ENCODE measurements at regions not wholly inside any gene's neighbourhood (a gene's known extent, or its start where the extent isn't known, plus 50 kb on each side); places are given as distances from the start of the nearest gene placed in this dataset.
"Not testable (repeated sequence)": the region's sequence is repeated elsewhere in the genome, so short reads cannot be mapped to it uniquely, and the experiment has no call there.

- ChIA-PET CTCF (interaction anchor here (1.1 to 2.0 kb wide), 4 partner anchors 10 to 443 kb away, joined by 3 to 7 read pairs (median 4); no protein-coding TSS in a partner anchor), POLR2A (no interaction called here)
- TF ChIP-seq CTCF (IDR thresholded peaks at IDR 0.05; ENCODE audit: control extremely low read depth, extremely low read depth, low read depth, missing control alignments), result no peak
- no peak for DNase-seq (ENCODE audit: extremely low spot score)
Measured at GRCh38 chr1:118564961-118565703, 380.1 kb upstream of the SPAG17 start.

DNA sequence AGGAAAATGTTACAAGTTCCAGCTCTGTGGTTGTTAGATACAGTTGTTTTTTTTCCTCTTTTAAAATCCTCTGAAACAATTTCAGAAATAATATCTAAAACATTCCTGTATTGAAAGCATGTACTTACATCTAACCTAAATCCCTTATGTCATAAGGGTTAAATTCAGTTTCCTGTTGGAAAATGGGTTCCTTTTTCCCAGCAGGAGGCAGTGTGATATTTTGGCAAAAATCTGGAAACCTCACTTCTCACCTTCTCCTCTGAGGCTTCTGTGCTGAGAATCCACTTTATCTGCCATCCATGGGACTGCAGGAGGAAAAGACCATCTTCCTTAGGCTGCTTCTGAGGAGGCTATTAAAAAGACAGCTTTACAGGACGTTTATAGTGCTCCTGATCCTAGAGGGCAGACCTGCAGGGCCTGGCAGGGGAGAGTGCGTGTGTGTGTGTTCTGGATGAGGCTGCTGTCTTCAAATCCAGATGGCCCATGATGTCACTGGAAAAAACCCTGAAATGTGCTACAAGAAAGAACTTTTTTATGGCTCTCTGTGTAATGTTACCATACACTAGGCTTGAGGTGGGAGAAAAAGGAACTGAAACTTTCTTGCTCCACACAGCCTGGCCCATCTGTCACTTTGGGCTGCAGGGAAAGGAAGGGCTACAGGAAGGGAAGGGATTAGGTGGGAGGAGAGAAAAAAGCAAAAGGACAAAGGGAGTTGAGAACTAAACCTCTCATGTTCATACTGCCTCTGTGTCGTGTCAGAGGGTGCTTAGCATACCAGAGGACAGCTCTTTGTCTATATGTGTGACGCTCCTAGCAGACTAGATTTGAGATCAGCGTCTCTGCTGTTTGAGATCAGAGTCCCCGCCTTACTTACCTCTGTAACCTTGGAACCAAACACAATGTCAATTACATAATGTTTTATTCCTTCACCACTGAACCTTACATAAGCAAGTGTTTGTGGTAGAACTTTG is 379.2 kb upstream of the SPAG17 start:
- CTCF ChIA-PET, result interaction anchor here (1.1 to 2.0 kb wide), 3 partner anchors 9 to 444 kb away, joined by 3 to 7 read pairs (median 5); no protein-coding TSS in a partner anchor
- POLR2A ChIA-PET, result no interaction called here
- peak; percentile 8 for DNase-seq (ENCODE audit: extremely low spot score)
- no peak for TF ChIP-seq CTCF (IDR thresholded peaks at IDR 0.05; ENCODE audit: control extremely low read depth, extremely low read depth, low read depth, missing control alignments)

DNA sequence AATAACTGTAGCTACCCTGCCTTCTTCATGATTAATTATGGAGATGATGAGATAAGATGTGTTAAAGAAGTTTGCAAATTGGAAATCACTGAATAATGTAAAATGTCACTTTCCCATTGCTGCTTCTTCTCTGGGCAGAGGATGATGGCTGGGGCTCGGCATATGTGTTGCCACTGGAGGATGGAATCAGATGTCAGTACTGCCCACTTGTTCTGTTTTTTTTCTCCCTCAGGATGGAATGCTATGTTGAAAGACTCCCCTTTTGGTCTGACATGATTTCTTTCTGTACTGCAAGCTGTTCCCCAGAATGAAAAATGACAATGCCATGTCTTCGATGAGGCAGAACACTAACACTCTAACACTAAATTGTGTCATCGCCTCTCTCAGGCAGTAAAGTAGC is 373.9 kb upstream of the SPAG17 start:
- POLR2A ChIA-PET, result no interaction called here
- CTCF ChIA-PET, result no interaction called here
- TF ChIP-seq CTCF (IDR thresholded peaks at IDR 0.05; ENCODE audit: control extremely low read depth, extremely low read depth, low read depth, missing control alignments), result no peak
- DNase-seq (ENCODE audit: extremely low spot score), result no peak

GRCh38 chr1:118556936-118557335 is 371.9 kb upstream of the SPAG17 start:
- CTCF ChIA-PET, result no interaction called here
- no peak for DNase-seq (ENCODE audit: extremely low spot score)
- no peak for TF ChIP-seq CTCF (IDR thresholded peaks at IDR 0.05; ENCODE audit: control extremely low read depth, extremely low read depth, low read depth, missing control alignments)
- POLR2A ChIA-PET, result no interaction called here

GRCh38 chr1:118555638-118556037 is 370.6 kb upstream of the SPAG17 start:
- ChIA-PET POLR2A (no interaction called here), CTCF (interaction anchor here (0.9 to 1.2 kb wide), 2 partner anchors 8 to 21 kb away, joined by 3 read pairs; no protein-coding TSS in a partner anchor)
- TF ChIP-seq CTCF (IDR thresholded peaks at IDR 0.05; ENCODE audit: control extremely low read depth, extremely low read depth, low read depth, missing control alignments), result no peak
- no peak for DNase-seq (ENCODE audit: extremely low spot score)

DNA sequence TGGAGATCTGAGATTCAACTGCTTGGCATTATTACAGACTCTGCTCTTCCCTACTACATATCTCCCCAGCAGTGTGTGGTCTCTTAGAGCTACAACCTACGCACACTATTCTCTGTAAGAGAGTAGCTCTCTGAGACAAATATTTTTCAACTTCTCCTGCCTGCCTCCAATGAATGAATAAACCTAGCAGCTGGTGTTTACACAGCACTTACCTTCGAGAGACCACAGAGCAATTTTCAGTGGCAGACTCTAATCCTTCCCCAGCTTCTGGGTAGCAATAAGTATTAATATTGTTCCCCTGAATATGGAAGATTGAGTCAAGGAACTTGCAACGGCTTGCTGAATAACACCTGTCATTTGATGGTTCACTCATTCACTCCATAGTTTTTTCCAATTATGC is 350.9 kb upstream of the SPAG17 start:
- no peak for TF ChIP-seq CTCF (IDR thresholded peaks at IDR 0.05; ENCODE audit: control extremely low read depth, extremely low read depth, low read depth, missing control alignments)
- no peak for DNase-seq (ENCODE audit: extremely low spot score)
- POLR2A ChIA-PET, result no interaction called here
- CTCF ChIA-PET, result interaction anchor here (1.4 kb wide), 1 partner anchor 11 kb away, joined by 3 read pairs; no protein-coding TSS in a partner anchor

DNA sequence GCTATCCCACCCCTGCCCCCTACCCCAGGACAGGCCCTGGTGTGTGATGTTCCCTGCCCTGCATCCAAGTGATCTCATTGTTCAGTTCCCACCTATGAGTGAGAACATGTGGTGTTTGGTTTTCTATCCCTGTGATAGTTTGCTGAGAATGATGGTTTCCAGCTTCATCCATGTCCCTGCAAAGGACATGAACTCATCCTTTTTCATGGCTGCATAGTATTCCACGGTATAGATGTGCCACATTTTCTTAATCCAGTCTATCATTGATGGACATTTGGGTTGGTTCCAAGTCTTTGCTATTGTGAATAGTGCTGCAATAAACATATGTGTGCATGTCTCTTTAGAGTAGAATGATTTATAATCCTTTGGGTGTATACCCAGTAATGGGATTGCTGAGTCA is 326.9 kb upstream of the SPAG17 start:
- CTCF ChIA-PET; POLR2A ChIA-PET; DNase-seq (ENCODE audit: extremely low spot score): not testable (repeated sequence)

Measured in GM10248 (cell line).